MCF 10A (cell line): ENCODE measurements at regions not wholly inside any gene's neighbourhood (a gene's known extent, or its start where the extent isn't known, plus 50 kb on each side); places are given as distances from the start of the nearest gene placed in this dataset.

Source experiments
- BruUV-seq: library from RNA; stranded (reverse); fragments of 400-500 nt; replicated peaks from 2 replicates; lab custom pipeline; 2021; lab: Mats Ljungman, UMichigan
- CTCF ChIA-PET: fragments of 300-600 bp; sonication (Branson Sonifier 250); formaldehyde crosslinking; extraction: SDS; loops from one replicate; lab custom pipeline; 2021; ENCODE audit warnings: antibody characterized with exemption, inconsistent platforms; lab: Yijun Ruan, JAX
- POLR2A ChIA-PET: fragments of 300-600, 350-650 bp; sonication (Branson Sonifier 250); formaldehyde crosslinking; extraction: SDS; loops from one replicate; lab custom pipeline; 2020; ENCODE audit warnings: antibody characterized with exemption, inconsistent platforms; lab: Yijun Ruan, JAX
- DNase-seq: peaks from one replicate; pipeline ENCODE4 v3.0.0-alpha.2; 2018; ENCODE audit not compliant: unreplicated experiment
- H3K27ac Mint-ChIP-seq: one replicate; pipeline ENCODE4 v1.8.0; 2022; ENCODE audit warnings: mild to moderate bottlenecking, low read depth, mixed read lengths; ENCODE audit not compliant: unreplicated experiment
- H3K27me3 Mint-ChIP-seq: one replicate; pipeline ENCODE4 v1.8.0; 2022; ENCODE audit warnings: mixed read lengths; ENCODE audit not compliant: insufficient read depth, unreplicated experiment
- H3K36me3 Mint-ChIP-seq: one replicate; pipeline ENCODE4 v1.8.0; 2022; ENCODE audit warnings: mild to moderate bottlenecking, moderate library complexity, mixed read lengths; ENCODE audit not compliant: insufficient read depth, unreplicated experiment
- H3K4me1 Mint-ChIP-seq: one replicate; pipeline ENCODE4 v1.8.0; 2022; ENCODE audit warnings: mixed read lengths; ENCODE audit not compliant: insufficient read depth, unreplicated experiment
- H3K4me3 Mint-ChIP-seq: one replicate; pipeline ENCODE4 v1.8.0; 2022; ENCODE audit warnings: mild to moderate bottlenecking, moderate library complexity, mixed read lengths; ENCODE audit not compliant: unreplicated experiment
- H3K9me3 Mint-ChIP-seq: one replicate; pipeline ENCODE4 v1.8.0; 2022; ENCODE audit warnings: mixed read lengths; ENCODE audit not compliant: unreplicated experiment
- CTCF ChIP-seq: fragments of 200-600 bp; IDR thresholded peaks from one replicate; pipeline ENCODE4 v1.8.0; 2022; ENCODE audit warnings: antibody characterized with exemption, mild to moderate bottlenecking; ENCODE audit not compliant: unreplicated experiment
- intact Hi-C: fragments of 100-400 bp; cut with micrococcal nuclease; formaldehyde crosslinking; loops from 2 replicates; pipeline ENCODE4 v1.14.1; 2022

- no TSS peak for BruUV-seq
- TF ChIP-seq CTCF = no peak
- no peaks in the 10 kb centered on the region for H3K9me3 Mint-ChIP-seq
- H3K4me3 Mint-ChIP-seq = peak overlapping the region; percentile 1
- H3K27me3 Mint-ChIP-seq = no peaks in the 10 kb centered on the region
- ChIA-PET CTCF (interaction anchor here (1.1 kb wide), 1 partner anchor 274 kb away, joined by 3 read pairs; no protein-coding TSS in a partner anchor), POLR2A (interaction anchor here (0.6 to 1.8 kb wide), 9 partner anchors 12 to 143 kb away, joined by 3 to 8 read pairs (median 3); no protein-coding TSS in a partner anchor)
- H3K36me3 Mint-ChIP-seq = peaks cover 6% of the 10 kb centered on the region
- no peak for DNase-seq
- H3K27ac Mint-ChIP-seq = peak overlapping the region; percentile 4
- peaks cover 28% of the 10 kb centered on the region for H3K4me1 Mint-ChIP-seq
- intact Hi-C loops = no loop called here
Observed at GRCh38 chr10:90318659-90319058, 539.2 kb downstream of the HTR7 start.

- ChIA-PET POLR2A (interaction anchor here (0.6 to 1.8 kb wide), 10 partner anchors 16 to 268 kb away, joined by 3 to 8 read pairs (median 4); no protein-coding TSS in a partner anchor), CTCF (interaction anchor here (0.6 to 1.1 kb wide), 2 partner anchors 273 to 469 kb away, joined by 3 read pairs; no protein-coding TSS in a partner anchor)
- Mint-ChIP-seq H3K4me1 (peaks cover 21% of the 10 kb centered on the region), H3K4me3 (peak overlapping the region; percentile 1), H3K27me3 (no peaks in the 10 kb centered on the region), H3K27ac (peak overlapping the region; percentile 4), H3K9me3 (no peaks in the 10 kb centered on the region), H3K36me3 (peaks cover 6% of the 10 kb centered on the region)
- no TSS peak for BruUV-seq
- intact Hi-C loops = no loop called here
- peak; percentile 94 for DNase-seq
- TF ChIP-seq CTCF = no peak
Observed at GRCh38 chr10:90319188-90319914, 538.5 kb downstream of the HTR7 start.

GRCh38 chr10:90321132-90321816, 536.6 kb downstream of the HTR7 start:
- Mint-ChIP-seq H3K36me3 (no peaks in the 10 kb centered on the region), H3K4me3 (no peak overlapping the region), H3K9me3 (no peaks in the 10 kb centered on the region), H3K27me3 (no peaks in the 10 kb centered on the region), H3K4me1 (peaks cover 20% of the 10 kb centered on the region), H3K27ac (no peak overlapping the region)
- ChIA-PET CTCF (no interaction called here), POLR2A (interaction anchor here (0.6 to 1.0 kb wide), 3 partner anchors 8 to 355 kb away, joined by 3 read pairs; no protein-coding TSS in a partner anchor)
- no TSS peak for BruUV-seq
- TF ChIP-seq CTCF = no peak
- DNase-seq = no peak
- intact Hi-C loops = no loop called here
